ENCODE measurements at regions not wholly inside any gene's neighbourhood (a gene's known extent, or its start where the extent isn't known, plus 50 kb on each side); places are given as distances from the start of the nearest gene placed in this dataset.
A peak's percentile ranks its signal among the peaks of the same experiment; 100 is the strongest.

DNA sequence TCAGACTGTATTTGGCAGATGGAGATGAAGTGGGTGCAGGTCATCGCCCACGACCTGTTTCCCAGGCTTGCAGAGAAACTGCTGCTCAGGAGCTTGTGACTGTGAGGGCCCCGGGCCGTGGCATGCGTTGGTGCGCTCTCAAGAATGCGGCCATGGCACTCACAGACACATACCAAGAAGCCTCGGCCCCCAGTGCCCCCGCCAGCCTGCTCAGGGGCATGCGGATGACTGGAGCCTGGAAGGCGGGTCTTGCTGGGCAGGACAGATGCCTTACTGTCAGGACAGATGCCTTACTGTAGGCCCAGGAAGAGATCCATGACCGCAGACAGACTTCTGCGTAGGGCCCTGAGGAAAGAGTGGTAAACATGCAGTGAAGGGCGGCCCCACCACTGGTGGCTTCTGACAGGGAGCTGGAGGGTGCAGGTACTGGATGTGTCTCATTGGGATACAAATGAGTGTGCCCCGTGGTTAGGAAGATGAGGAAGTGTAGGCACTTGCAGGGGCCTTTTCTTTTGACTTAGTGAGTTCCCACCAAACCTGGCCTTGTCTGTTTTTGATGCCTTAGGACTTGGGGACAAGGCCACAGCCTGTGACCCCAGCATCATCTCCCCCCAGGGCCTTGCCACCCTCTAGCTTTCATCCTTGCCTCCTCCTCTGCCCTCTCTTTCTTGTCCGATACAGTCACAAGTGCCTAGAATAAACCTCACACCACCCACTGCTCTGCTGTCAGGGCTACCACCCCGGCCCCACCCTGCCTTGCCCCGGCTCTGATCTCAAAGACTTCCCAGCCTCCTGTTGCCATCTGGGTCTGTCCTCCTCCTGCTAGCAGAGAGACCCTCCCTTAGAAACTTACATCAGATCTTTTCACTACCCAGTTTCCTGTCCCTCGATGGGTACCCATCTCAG lies 68.8 kb upstream of the ABL1 start:
- H3K4me3 ChIP-seq (ENCODE audit: low read depth, low read length), result no peak overlapping the region
- TF ChIP-seq, protein P1, sequence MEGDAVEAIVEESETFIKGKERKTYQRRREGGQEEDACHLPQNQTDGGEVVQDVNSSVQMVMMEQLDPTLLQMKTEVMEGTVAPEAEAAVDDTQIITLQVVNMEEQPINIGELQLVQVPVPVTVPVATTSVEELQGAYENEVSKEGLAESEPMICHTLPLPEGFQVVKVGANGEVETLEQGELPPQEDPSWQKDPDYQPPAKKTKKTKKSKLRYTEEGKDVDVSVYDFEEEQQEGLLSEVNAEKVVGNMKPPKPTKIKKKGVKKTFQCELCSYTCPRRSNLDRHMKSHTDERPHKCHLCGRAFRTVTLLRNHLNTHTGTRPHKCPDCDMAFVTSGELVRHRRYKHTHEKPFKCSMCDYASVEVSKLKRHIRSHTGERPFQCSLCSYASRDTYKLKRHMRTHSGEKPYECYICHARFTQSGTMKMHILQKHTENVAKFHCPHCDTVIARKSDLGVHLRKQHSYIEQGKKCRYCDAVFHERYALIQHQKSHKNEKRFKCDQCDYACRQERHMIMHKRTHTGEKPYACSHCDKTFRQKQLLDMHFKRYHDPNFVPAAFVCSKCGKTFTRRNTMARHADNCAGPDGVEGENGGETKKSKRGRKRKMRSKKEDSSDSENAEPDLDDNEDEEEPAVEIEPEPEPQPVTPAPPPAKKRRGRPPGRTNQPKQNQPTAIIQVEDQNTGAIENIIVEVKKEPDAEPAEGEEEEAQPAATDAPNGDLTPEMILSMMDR (IDR thresholded peaks at IDR 0.05; ENCODE audit: control insufficient read depth, extremely low read depth, insufficient read depth), result no peak
- DNase-seq (ENCODE audit: low read depth), result no peak

DNA sequence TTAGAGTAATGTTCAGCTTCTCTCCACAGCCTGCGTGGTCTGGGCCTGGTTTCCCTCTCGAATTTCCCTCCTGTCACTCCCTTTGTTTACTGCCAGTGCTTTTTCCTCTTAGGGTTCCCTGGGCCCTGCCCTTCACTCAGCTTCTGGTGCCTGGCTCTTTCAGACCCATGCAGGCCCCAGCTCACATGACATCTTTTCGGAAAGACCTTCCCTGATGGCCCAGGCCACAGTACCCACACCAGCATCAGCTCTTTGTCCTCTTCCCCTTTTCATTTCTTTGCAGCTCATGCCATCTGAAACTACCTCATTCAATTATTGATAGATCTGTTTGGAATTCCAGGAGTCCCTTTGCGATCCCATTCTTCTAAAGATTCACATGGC lies 68.1 kb upstream of the ABL1 start:
- TF ChIP-seq, protein P1 (IDR thresholded peaks at IDR 0.05; ENCODE audit: control insufficient read depth, extremely low read depth, insufficient read depth), result no peak
- no peak overlapping the region for H3K4me3 ChIP-seq (ENCODE audit: low read depth, low read length)
- DNase-seq (ENCODE audit: low read depth), result no peak

DNA sequence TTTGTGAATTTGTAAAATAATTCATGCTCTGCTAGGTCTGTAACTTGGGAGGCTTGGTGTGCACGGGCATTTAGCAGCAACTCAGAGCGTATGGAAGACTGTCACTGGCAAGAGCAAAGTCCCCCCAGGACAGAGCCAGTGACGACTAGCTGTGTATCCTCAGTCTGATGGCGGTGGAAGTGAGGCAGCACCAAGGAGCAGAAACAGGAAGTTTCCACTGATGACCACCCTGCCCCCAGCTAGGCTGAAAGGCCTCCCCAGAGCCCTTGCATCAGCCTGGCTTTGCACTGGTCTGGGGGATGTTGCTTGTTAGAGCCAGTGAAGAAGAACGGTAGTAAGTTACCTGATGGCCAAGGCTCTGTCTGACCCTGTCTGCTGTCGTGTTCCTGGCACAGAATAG lies 66.8 kb upstream of the ABL1 start:
- no peak overlapping the region for H3K4me3 ChIP-seq (ENCODE audit: low read depth, low read length)
- TF ChIP-seq, protein P1 (IDR thresholded peaks at IDR 0.05; ENCODE audit: control insufficient read depth, extremely low read depth, insufficient read depth), result no peak
- DNase-seq (ENCODE audit: low read depth), result no peak

DNA sequence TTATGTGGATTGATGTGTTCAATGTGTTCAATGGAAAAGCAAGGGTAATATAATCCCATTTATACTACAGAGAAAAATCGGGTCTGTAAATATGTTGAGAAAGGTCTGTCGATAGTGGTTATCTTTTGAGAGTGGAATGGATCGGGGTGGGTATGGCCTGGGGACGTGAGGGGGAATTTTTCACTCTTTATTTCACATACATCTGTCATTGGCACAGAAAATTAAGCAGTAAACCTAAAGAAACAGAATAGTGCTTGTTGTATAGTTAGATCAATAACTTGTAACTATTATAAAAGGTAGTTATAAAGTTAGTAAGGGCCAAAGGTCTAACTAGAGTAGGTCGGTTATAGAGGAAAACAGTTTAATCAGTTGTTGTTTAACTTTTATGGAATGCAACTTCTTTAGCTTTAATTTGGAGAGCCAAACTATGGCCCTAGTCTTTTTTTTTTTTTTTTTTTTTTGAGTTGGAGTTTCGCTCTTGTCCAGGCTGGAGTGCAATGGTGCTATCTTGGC lies 66.1 kb upstream of the ABL1 start:
- no peak overlapping the region for H3K4me3 ChIP-seq (ENCODE audit: low read depth, low read length)
- TF ChIP-seq, protein P1 (IDR thresholded peaks at IDR 0.05; ENCODE audit: control insufficient read depth, extremely low read depth, insufficient read depth), result no peak
- DNase-seq (ENCODE audit: low read depth), result no peak

DNA sequence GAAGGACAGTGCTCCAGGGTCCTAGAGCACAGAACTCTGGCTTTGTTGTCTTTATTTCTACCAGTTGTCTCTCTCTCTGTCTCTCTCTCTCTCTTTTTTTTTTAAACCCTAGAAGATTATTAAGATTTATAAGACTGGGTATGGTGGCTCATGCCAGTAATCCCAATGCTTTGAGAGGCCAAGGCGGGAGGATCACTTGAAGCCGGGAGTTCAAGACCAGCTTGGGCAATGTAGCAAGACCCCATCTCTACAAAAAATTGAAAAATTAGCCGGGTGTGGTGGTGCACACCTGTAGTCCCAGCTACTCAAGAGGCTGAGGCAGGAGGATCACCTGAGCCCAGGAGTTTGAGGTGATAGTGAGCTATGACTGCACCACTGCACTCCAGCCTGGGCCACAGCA lies 65.0 kb upstream of the ABL1 start:
- no peak overlapping the region for H3K4me3 ChIP-seq (ENCODE audit: low read depth, low read length)
- TF ChIP-seq, protein P1 (IDR thresholded peaks at IDR 0.05; ENCODE audit: control insufficient read depth, extremely low read depth, insufficient read depth), result no peak
- DNase-seq (ENCODE audit: low read depth), result no peak

DNA sequence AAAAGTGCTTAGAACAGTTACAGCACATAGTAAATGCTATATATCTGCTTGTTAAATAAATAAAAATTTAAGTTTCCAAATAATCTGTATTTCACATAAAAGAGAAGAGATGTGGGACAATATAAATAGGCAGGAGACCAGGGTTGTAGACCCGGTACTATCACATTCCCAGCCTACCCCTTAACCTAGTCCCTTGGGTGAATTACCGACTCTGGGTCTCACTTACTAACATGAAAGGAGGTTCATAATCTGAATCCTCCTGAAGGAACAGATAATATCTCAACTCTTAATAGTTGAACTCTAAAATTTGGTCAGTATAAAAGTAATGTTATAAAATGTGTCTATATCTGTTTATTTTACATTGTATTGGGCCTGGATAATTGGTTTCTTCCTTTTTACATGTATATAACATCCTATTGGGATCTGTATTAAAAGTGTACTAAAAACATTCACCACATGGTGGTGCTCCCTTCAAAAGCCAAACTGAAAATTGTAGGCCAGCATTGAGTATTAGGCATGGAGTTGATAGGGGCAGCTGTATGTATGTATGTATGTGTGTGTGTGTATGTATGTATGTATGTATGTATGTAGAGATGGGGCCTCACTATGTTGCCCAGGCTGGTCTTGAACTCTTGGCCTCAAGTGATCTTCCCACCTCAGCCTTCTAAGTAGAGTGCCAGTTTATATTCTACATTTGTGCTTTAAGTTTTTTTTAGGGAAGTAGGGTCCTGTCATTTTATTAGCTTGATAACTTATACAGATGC lies 64.2 kb upstream of the ABL1 start:
- H3K4me3 ChIP-seq (ENCODE audit: low read depth, low read length), result no peak overlapping the region
- TF ChIP-seq, protein P1 (IDR thresholded peaks at IDR 0.05; ENCODE audit: control insufficient read depth, extremely low read depth, insufficient read depth), result peak; percentile 54
- peak; percentile 37 for DNase-seq (ENCODE audit: low read depth)

Measured in LNCaP clone FGC (cell line).